Stomach (tissue), 8 donors: ENCODE measurements at regions not wholly inside any gene's neighbourhood (a gene's known extent, or its start where the extent isn't known, plus 50 kb on each side); places are given as distances from the start of the nearest gene placed in this dataset.

Experiments used
- DNase-seq, 2 donors: peaks; one replicate each; pipeline versions ENCODE4 v3.0.0 to v3.0.0-alpha.2; 2013 to 2019
- H3K27ac ChIP-seq, 5 donors: fragments of 200-600 bp in 4 of 5; sonication (generic) in 4 of 5; one replicate each; pipeline ENCODE4 v1.5.1; 2013 to 2019; ENCODE audit warnings: mild to moderate bottlenecking in 1 of 5, moderate library complexity in 1 of 5
- H3K27me3 ChIP-seq, 3 donors: fragments of 200-600 bp; sonication (generic); one replicate each; pipeline ENCODE4 v1.5.1; 2017 to 2019; ENCODE audit warnings: mixed run types in 1 of 3
- H3K36me3 ChIP-seq, 4 donors: fragments of 200-600 bp; sonication (generic); 1 replicate in 3 of 4; 2 replicates in 1 of 4; pipeline ENCODE4 v1.5.1; 2016 to 2019
- H3K4me1 ChIP-seq, 4 donors: fragments of 200-600 bp; sonication (generic); one replicate each; pipeline ENCODE4 v1.5.1; 2016 to 2019
- H3K4me3 ChIP-seq, 4 donors: fragments of 200-600 bp; sonication (generic) in 3 of 4; one replicate each; pipeline ENCODE4 v1.5.1; 2016 to 2019; ENCODE audit warnings: mild to moderate bottlenecking in 1 of 4
- H3K9me3 ChIP-seq, 4 donors: fragments of 200-600 bp; sonication (generic); one replicate each; pipeline ENCODE4 v1.5.1; 2016 to 2019
- CTCF ChIP-seq, 7 experiments: fragments of 450-650 bp in 4 of 7; fragments of 200-600 bp in 3 of 7; sonication (generic) in 3 of 7; IDR thresholded peaks; one replicate each; pipeline ENCODE4 v1.5.1; 2016 to 2019; ENCODE audit warnings: antibody characterized with exemption in 7 of 7, control low read depth in 2 of 7, mild to moderate bottlenecking in 1 of 7
- EP300 ChIP-seq: sonication (generic); formaldehyde crosslinking; IDR thresholded peaks from one replicate; pipeline ENCODE4 v1.6.1; 2017; ENCODE audit warnings: antibody characterized with exemption
- POLR2A ChIP-seq, 4 donors: fragments of 450-650 bp; IDR thresholded peaks; one replicate each; pipeline ENCODE4 v1.6.1; 2016; ENCODE audit warnings: antibody characterized with exemption in 4 of 4, control low read depth in 2 of 4, mild to moderate bottlenecking in 1 of 4, moderate library complexity in 1 of 4
- POLR2AphosphoS5 ChIP-seq, 3 donors: sonication (generic); formaldehyde crosslinking; IDR thresholded peaks; one replicate each; pipeline ENCODE4 v1.6.1; 2016; ENCODE audit warnings: antibody characterized with exemption in 3 of 3
- WGBS, 5 donors: extraction: QIAGEN DNeasy Blood & Tissue Kit in 3 of 5; methylation state at CpG; one replicate each; pipeline versions ENCODE4 v1.1.5 to v1.1.7; 2013 to 2018; 5-methylcytosine and 5-hydroxymethylcytosine counted together
- intact Hi-C: fragments of 100-400 bp; cut with DNase I; formaldehyde crosslinking; loops from one replicate; pipeline ENCODE4 v1.15.1; 2023; ENCODE audit warnings: low total_unique reads
- donor health status: healthy with polysubstance abuse.
- donor health status: Bipolar disorder and iron deficiency.
- donor health status: healthy.

DNA sequence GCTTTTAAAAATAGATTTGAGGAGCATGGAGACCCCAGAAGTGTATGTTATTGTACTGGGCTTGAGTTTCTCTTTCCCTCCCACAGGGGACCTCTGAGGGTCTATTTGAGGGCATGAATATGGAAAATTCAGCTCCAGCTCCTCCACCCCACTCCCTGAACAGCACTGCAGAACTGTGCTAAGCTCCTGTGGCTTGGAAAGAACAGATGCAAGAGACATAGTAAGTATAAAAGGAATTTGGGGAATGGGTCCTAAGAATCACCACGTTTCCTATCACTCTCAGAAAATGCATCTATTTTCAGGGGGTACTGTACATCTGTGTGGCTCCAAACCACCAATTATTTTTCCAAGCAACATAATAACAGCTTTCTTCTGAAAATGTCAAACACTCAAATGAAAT, 416.1 kb downstream of the ZNF521 start:
- no peak overlapping the region for H3K27ac ChIP-seq
- H3K4me3 ChIP-seq: no peak overlapping the region
- no peak for TF ChIP-seq EP300
- no peak for TF ChIP-seq POLR2A (IDR thresholded peaks at IDR 0.05)
- no peak for TF ChIP-seq POLR2AphosphoS5 (IDR thresholded peaks at IDR 0.05)
- TF ChIP-seq CTCF (IDR thresholded peaks at IDR 0.05): no peak
- intact Hi-C loops: no loop called here
- no peak for DNase-seq
- no peaks in the 10 kb centered on the region for H3K4me1 ChIP-seq
- WGBS, 5 donors: 64 to 79% (median 74%) methylated on average over 1 of the region's 1 CpG
- no peaks in the 10 kb centered on the region for H3K9me3 ChIP-seq
- no peaks in the 10 kb centered on the region for H3K27me3 ChIP-seq
- no peaks in the 10 kb centered on the region for H3K36me3 ChIP-seq

DNA sequence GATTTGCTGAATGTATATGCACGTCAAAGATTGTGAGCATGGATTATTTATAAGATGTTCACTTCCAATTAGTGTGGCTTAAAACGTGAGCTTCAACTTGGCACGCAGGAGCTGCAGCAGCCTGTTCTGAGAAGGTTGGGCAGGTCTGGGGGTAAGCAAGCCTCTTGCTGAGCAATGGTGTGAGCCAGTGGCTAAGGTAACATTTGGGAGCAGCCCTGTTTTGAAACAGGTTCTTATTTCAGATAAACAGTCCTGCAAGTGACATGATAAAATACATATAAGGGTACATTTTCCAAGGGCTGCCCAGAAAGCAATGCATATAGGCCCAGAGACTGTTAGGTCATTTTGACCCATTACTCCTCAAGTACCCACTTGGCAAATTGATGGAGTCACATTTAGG, 415.3 kb downstream of the ZNF521 start:
- no peak overlapping the region for H3K4me3 ChIP-seq
- intact Hi-C loops: no loop called here
- no peak for DNase-seq
- no peaks in the 10 kb centered on the region for H3K36me3 ChIP-seq
- no peak overlapping the region for H3K27ac ChIP-seq
- TF ChIP-seq CTCF (IDR thresholded peaks at IDR 0.05) (no peak), POLR2AphosphoS5 (IDR thresholded peaks at IDR 0.05) (no peak), EP300 (no peak), POLR2A (IDR thresholded peaks at IDR 0.05) (no peak)
- H3K27me3 ChIP-seq: no peaks in the 10 kb centered on the region
- 55 to 72% (median 66%) methylated on average over 3 of the region's 3 CpGs for WGBS, 5 donors
- no peaks in the 10 kb centered on the region for H3K9me3 ChIP-seq
- no peaks in the 10 kb centered on the region for H3K4me1 ChIP-seq

GRCh38 chr18:24937639-24938275, 414.2 kb downstream of the ZNF521 start:
- DNase-seq: no peak
- TF ChIP-seq EP300: no peak
- no peak for TF ChIP-seq CTCF (IDR thresholded peaks at IDR 0.05)
- intact Hi-C loops: no loop called here
- Histone ChIP-seq H3K27ac (no peak overlapping the region), H3K4me3 (no peak overlapping the region), H3K9me3 (no peaks in the 10 kb centered on the region), H3K4me1 (no peaks in the 10 kb centered on the region), H3K27me3 (no peaks in the 10 kb centered on the region), H3K36me3 (no peaks in the 10 kb centered on the region)
- WGBS, 5 donors: 75 to 85% (median 81%) methylated on average over 5 of the region's 5 CpGs

- H3K4me1 ChIP-seq: no peaks in the 10 kb centered on the region
- no peak for DNase-seq
- no peak for TF ChIP-seq POLR2AphosphoS5 (IDR thresholded peaks at IDR 0.05)
- TF ChIP-seq POLR2A (IDR thresholded peaks at IDR 0.05): no peak
- no peaks in the 10 kb centered on the region for H3K27me3 ChIP-seq
- H3K27ac ChIP-seq: no peak overlapping the region
- 80 to 92% (median 90%) methylated on average over 6 of the region's 6 CpGs for WGBS, 5 donors
- no peaks in the 10 kb centered on the region for H3K36me3 ChIP-seq
- intact Hi-C loops: no loop called here
- no peaks in the 10 kb centered on the region for H3K9me3 ChIP-seq
- no peak overlapping the region for H3K4me3 ChIP-seq
Observed at GRCh38 chr18:24940416-24940815, 411.6 kb downstream of the ZNF521 start.

GRCh38 chr18:24941174-24941951, 410.6 kb downstream of the ZNF521 start:
- Histone ChIP-seq H3K36me3 (no peaks in the 10 kb centered on the region), H3K4me1 (no peaks in the 10 kb centered on the region), H3K4me3 (no peak overlapping the region), H3K9me3 (no peaks in the 10 kb centered on the region), H3K27ac (no peak overlapping the region), H3K27me3 (no peaks in the 10 kb centered on the region)
- peak in 1 of 2 donors; percentile 23 for DNase-seq
- WGBS, 5 donors: 71 to 77% (median 73%) methylated on average over 6 of the region's 6 CpGs
- intact Hi-C loops: no loop called here
- TF ChIP-seq CTCF (IDR thresholded peaks at IDR 0.05): no peak
- no peak for TF ChIP-seq POLR2A (IDR thresholded peaks at IDR 0.05)
- TF ChIP-seq EP300: no peak
- TF ChIP-seq POLR2AphosphoS5 (IDR thresholded peaks at IDR 0.05): no peak
